ENCODE measurements at regions not wholly inside any gene's neighbourhood (a gene's known extent, or its start where the extent isn't known, plus 50 kb on each side); places are given as distances from the start of the nearest gene placed in this dataset.

DNA sequence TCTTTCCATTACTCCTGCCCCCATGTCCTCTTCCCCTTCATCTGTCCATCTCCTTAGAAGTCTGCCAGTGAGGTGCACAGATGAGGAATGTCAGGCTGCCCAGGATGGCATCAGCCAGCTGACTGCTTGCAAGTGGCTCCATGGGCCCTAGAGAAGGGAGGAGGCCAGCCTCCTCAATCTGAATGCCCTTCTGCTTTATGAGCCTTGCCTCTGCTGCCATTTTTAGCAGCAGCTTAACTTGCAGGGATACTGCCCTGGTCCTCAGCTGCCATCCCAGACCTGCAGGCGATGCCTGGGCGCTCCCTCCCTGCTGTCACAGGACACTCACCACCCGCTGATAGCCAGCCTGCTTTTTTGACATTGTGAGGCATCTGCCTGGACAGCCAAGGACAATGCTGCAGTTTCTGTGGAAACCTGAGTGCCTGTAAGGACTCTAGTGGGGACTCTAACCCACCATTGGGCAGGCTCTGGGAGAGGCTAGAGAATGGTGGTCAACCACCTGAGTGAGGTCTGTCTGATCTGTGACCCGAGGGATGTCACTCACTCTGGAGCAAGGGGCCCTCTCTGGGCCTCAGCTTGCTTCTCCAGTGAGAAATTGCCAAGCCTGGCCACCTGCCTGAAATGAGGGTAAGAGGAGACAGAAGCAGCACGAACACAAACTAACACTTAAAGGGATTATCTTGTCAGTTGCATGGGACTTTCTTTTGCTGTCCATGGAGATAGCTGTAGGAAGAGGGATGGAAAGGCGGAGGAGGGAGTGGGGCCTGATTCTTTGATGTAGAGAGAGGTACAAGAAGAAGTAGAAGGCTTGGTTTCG, 185.0 kb downstream of the MIS18A start:
- H3K27ac Mint-ChIP-seq (ENCODE audit: unreplicated experiment): no peak overlapping the region
- no peak for TF ChIP-seq EZH2 (IDR thresholded peaks at IDR 0.05; ENCODE audit: insufficient read depth, low read length)
- TF ChIP-seq, protein P1, sequence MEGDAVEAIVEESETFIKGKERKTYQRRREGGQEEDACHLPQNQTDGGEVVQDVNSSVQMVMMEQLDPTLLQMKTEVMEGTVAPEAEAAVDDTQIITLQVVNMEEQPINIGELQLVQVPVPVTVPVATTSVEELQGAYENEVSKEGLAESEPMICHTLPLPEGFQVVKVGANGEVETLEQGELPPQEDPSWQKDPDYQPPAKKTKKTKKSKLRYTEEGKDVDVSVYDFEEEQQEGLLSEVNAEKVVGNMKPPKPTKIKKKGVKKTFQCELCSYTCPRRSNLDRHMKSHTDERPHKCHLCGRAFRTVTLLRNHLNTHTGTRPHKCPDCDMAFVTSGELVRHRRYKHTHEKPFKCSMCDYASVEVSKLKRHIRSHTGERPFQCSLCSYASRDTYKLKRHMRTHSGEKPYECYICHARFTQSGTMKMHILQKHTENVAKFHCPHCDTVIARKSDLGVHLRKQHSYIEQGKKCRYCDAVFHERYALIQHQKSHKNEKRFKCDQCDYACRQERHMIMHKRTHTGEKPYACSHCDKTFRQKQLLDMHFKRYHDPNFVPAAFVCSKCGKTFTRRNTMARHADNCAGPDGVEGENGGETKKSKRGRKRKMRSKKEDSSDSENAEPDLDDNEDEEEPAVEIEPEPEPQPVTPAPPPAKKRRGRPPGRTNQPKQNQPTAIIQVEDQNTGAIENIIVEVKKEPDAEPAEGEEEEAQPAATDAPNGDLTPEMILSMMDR (IDR thresholded peaks at IDR 0.05; ENCODE audit: insufficient read depth, low read depth, low read length): no peak

DNA sequence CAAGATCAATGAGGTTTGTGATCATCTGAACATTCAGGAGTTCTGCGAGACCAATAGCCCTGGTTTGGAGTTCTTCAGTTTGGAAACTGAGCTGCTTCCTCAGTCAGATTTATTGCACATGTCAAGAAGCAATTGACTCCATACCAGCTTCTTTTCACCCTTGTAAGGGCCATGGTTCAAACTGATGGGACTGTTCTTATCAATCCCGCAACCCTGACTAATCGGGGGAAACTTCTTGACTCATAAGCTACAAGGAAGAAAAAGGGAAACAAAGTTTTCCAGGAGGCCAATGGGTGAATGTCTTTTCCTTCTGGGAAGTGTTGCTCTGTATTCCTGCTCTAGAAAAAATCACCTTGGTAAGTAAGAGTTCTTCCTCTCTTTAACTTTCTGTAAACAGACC, 187.9 kb downstream of the MIS18A start:
- Histone ChIP-seq H3K27me3 (ENCODE audit: insufficient read depth, low read length) (no peaks in the 10 kb centered on the region), H4K20me1 (ENCODE audit: insufficient read depth, low read length) (no peaks in the 10 kb centered on the region), H2AFZ (ENCODE audit: low read depth, low read length) (no peak overlapping the region), H3K36me3 (ENCODE audit: insufficient read depth, low read length) (no peaks in the 10 kb centered on the region), H3K9ac (ENCODE audit: low read length) (no peak overlapping the region), H3K9me3 (ENCODE audit: insufficient read depth, low read depth, low read length) (no peaks in the 10 kb centered on the region), H3K4me1 (ENCODE audit: insufficient read depth, low read length) (no peaks in the 10 kb centered on the region), H3K27ac (ENCODE audit: low read depth, low read length) (no peak overlapping the region), H3K79me2 (ENCODE audit: insufficient read depth, low read length) (no peaks in the 10 kb centered on the region), H3K4me2 (ENCODE audit: low read length) (no peak overlapping the region), H3K4me3 (ENCODE audit: insufficient read depth, low read depth, low read length) (no peak overlapping the region)
- no peak overlapping the region for H3K27ac Mint-ChIP-seq (ENCODE audit: unreplicated experiment)
- no peak for DNase-seq (ENCODE audit: low read depth)
- TF ChIP-seq EZH2 (IDR thresholded peaks at IDR 0.05; ENCODE audit: insufficient read depth, low read length): no peak
- TF ChIP-seq, protein P1 (IDR thresholded peaks at IDR 0.05; ENCODE audit: insufficient read depth, low read depth, low read length): no peak
- H3K36me3 Mint-ChIP-seq (ENCODE audit: low read depth, unreplicated experiment): peaks cover 1% of the 10 kb centered on the region
- FAIRE-seq: no peak
- H3K9me3 Mint-ChIP-seq (ENCODE audit: unreplicated experiment): peaks cover 3% of the 10 kb centered on the region
- H3K4me3 Mint-ChIP-seq (ENCODE audit: unreplicated experiment): no peak overlapping the region
- H3K27me3 Mint-ChIP-seq (ENCODE audit: low read depth, unreplicated experiment): peaks cover 3% of the 10 kb centered on the region
- no peaks in the 10 kb centered on the region for H3K4me1 Mint-ChIP-seq (ENCODE audit: low read depth, unreplicated experiment)

More for the DNA sequence above, 185.0 kb downstream of the MIS18A start:
- DNase-seq (ENCODE audit: low read depth) (no peak), FAIRE-seq (no peak)
- Histone ChIP-seq H4K20me1 (ENCODE audit: insufficient read depth, low read length) (no peaks in the 10 kb centered on the region), H3K4me1 (ENCODE audit: insufficient read depth, low read length) (no peaks in the 10 kb centered on the region), H3K27me3 (ENCODE audit: insufficient read depth, low read length) (no peaks in the 10 kb centered on the region), H3K27ac (ENCODE audit: low read depth, low read length) (no peak overlapping the region), H3K36me3 (ENCODE audit: insufficient read depth, low read length) (no peaks in the 10 kb centered on the region), H3K9me3 (ENCODE audit: insufficient read depth, low read depth, low read length) (no peaks in the 10 kb centered on the region), H3K9ac (ENCODE audit: low read length) (no peak overlapping the region), H3K4me2 (ENCODE audit: low read length) (no peak overlapping the region), H2AFZ (ENCODE audit: low read depth, low read length) (no peak overlapping the region), H3K4me3 (ENCODE audit: insufficient read depth, low read depth, low read length) (no peak overlapping the region), H3K79me2 (ENCODE audit: insufficient read depth, low read length) (no peaks in the 10 kb centered on the region)
- Mint-ChIP-seq H3K4me3 (ENCODE audit: unreplicated experiment) (no peak overlapping the region), H3K27me3 (ENCODE audit: low read depth, unreplicated experiment) (peaks cover 3% of the 10 kb centered on the region), H3K36me3 (ENCODE audit: low read depth, unreplicated experiment) (peaks cover 1% of the 10 kb centered on the region), H3K9me3 (ENCODE audit: unreplicated experiment) (peaks cover 3% of the 10 kb centered on the region), H3K4me1 (ENCODE audit: low read depth, unreplicated experiment) (peaks cover 2% of the 10 kb centered on the region)

DNA sequence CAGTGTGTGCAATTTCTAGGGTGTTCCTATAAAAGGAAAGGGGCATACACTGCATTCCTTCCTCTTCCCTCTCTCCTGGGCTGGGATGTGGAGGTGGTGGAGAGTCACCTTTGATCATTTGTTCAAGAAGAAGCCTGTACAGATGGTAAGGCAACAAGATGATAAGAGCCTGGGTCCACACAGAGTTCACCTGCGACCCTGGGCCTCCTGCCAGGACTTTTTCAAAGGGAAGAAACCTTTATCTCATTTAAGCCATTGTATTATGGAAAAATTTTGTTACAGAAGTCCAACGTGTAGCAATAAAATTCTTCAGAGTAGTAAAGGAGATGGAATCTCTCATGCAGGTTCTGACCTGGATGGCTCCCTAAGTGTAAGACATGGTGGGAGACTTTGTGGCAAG, 189.1 kb downstream of the MIS18A start:
- Mint-ChIP-seq H3K4me3 (ENCODE audit: unreplicated experiment) (no peak overlapping the region), H3K4me1 (ENCODE audit: low read depth, unreplicated experiment) (no peaks in the 10 kb centered on the region), H3K9me3 (ENCODE audit: unreplicated experiment) (peaks cover 3% of the 10 kb centered on the region), H3K36me3 (ENCODE audit: low read depth, unreplicated experiment) (peaks cover 1% of the 10 kb centered on the region), H3K27ac (ENCODE audit: unreplicated experiment) (no peak overlapping the region), H3K27me3 (ENCODE audit: low read depth, unreplicated experiment) (peaks cover 3% of the 10 kb centered on the region)
- H2AFZ ChIP-seq (ENCODE audit: low read depth, low read length): no peak overlapping the region
- H3K4me2 ChIP-seq (ENCODE audit: low read length): no peak overlapping the region
- H3K9ac ChIP-seq (ENCODE audit: low read length): no peak overlapping the region
- no peaks in the 10 kb centered on the region for H3K79me2 ChIP-seq (ENCODE audit: insufficient read depth, low read length)
- DNase-seq (ENCODE audit: low read depth): no peak
- no peaks in the 10 kb centered on the region for H3K27me3 ChIP-seq (ENCODE audit: insufficient read depth, low read length)
- H3K36me3 ChIP-seq (ENCODE audit: insufficient read depth, low read length): no peaks in the 10 kb centered on the region
- H3K9me3 ChIP-seq (ENCODE audit: insufficient read depth, low read depth, low read length): no peaks in the 10 kb centered on the region
- no peak overlapping the region for H3K4me3 ChIP-seq (ENCODE audit: insufficient read depth, low read depth, low read length)
- H3K27ac ChIP-seq (ENCODE audit: low read depth, low read length): no peak overlapping the region
- no peak for TF ChIP-seq EZH2 (IDR thresholded peaks at IDR 0.05; ENCODE audit: insufficient read depth, low read length)
- TF ChIP-seq, protein P1 (IDR thresholded peaks at IDR 0.05; ENCODE audit: insufficient read depth, low read depth, low read length): no peak
- no peaks in the 10 kb centered on the region for H3K4me1 ChIP-seq (ENCODE audit: insufficient read depth, low read length)
- FAIRE-seq: no peak
- no peaks in the 10 kb centered on the region for H4K20me1 ChIP-seq (ENCODE audit: insufficient read depth, low read length)
